Osteocyte (in vitro differentiated cells): ENCODE measurements at regions not wholly inside any gene's neighbourhood (a gene's known extent, or its start where the extent isn't known, plus 50 kb on each side); places are given as distances from the start of the nearest gene placed in this dataset.

Experiments
- DNase-seq: peaks from one replicate; pipeline ENCODE4 v3.0.0; 2021; ENCODE audit warnings: mixed read lengths; ENCODE audit not compliant: unreplicated experiment; ENCODE audit errors: extremely low spot score
- H3K27ac Mint-ChIP-seq: one replicate; pipeline ENCODE4 v1.8.0; 2021; ENCODE audit warnings: mild to moderate bottlenecking, mixed read lengths; ENCODE audit not compliant: unreplicated experiment
- H3K27me3 Mint-ChIP-seq: one replicate; pipeline ENCODE4 v1.8.0; 2021; ENCODE audit warnings: mixed read lengths; ENCODE audit not compliant: unreplicated experiment
- H3K36me3 Mint-ChIP-seq: one replicate; pipeline ENCODE4 v1.8.0; 2021; ENCODE audit warnings: mixed read lengths; ENCODE audit not compliant: unreplicated experiment
- H3K4me1 Mint-ChIP-seq: one replicate; pipeline ENCODE4 v1.8.0; 2021; ENCODE audit warnings: mixed read lengths; ENCODE audit not compliant: unreplicated experiment
- H3K4me3 Mint-ChIP-seq: one replicate; pipeline ENCODE4 v1.8.0; 2021; ENCODE audit warnings: mild to moderate bottlenecking, moderate library complexity, mixed read lengths; ENCODE audit not compliant: unreplicated experiment
- H3K9me3 Mint-ChIP-seq: one replicate; pipeline ENCODE4 v1.8.0; 2021; ENCODE audit warnings: mixed read lengths; ENCODE audit not compliant: unreplicated experiment
- TF ChIP-seq, protein P1 (sequence below): fragments of 200-600 bp; sonication (generic); IDR thresholded peaks from 2 replicates; pipeline ENCODE4 v1.5.0; 2021; ENCODE audit warnings: antibody characterized with exemption, mild to moderate bottlenecking, moderate library complexity

DNA sequence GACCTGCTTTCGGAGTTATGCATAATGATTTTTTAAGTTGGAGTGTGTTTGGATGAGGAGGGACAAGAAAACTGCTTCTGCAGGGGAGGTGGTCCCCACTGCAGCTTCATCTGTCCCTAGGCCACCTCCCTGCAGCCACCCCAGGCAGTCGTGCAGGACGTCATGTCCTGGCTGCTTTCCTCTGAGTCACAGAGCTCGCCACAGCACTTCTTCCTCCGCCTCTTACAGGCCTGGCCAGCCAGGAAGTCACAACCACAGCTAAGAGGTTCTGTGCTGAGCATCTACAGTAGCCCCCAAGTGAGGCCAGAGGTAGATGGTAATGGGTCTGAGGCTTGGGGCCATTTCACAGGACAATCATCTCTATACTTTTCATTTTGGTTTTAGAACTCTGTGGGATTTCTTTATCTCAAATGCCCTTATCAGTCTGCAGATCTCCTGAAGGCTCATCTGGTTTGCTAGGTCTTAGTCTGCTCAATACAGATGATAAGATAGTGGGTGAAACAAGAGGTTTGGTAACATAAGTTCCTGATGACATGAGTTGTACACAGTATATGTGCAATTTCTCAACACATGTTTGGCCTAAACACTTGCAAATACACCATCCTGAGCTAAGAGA, 106.4 kb downstream of the ARF6 start:
- DNase-seq: no peak
- peaks cover 54% of the 10 kb centered on the region for H3K4me1 Mint-ChIP-seq
- TF ChIP-seq, protein P1, sequence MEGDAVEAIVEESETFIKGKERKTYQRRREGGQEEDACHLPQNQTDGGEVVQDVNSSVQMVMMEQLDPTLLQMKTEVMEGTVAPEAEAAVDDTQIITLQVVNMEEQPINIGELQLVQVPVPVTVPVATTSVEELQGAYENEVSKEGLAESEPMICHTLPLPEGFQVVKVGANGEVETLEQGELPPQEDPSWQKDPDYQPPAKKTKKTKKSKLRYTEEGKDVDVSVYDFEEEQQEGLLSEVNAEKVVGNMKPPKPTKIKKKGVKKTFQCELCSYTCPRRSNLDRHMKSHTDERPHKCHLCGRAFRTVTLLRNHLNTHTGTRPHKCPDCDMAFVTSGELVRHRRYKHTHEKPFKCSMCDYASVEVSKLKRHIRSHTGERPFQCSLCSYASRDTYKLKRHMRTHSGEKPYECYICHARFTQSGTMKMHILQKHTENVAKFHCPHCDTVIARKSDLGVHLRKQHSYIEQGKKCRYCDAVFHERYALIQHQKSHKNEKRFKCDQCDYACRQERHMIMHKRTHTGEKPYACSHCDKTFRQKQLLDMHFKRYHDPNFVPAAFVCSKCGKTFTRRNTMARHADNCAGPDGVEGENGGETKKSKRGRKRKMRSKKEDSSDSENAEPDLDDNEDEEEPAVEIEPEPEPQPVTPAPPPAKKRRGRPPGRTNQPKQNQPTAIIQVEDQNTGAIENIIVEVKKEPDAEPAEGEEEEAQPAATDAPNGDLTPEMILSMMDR: no peak
- H3K4me3 Mint-ChIP-seq: no peak overlapping the region
- no peaks in the 10 kb centered on the region for H3K36me3 Mint-ChIP-seq
- H3K9me3 Mint-ChIP-seq: no peaks in the 10 kb centered on the region
- H3K27ac Mint-ChIP-seq: peak overlapping the region; percentile 97
- H3K27me3 Mint-ChIP-seq: no peaks in the 10 kb centered on the region

DNA sequence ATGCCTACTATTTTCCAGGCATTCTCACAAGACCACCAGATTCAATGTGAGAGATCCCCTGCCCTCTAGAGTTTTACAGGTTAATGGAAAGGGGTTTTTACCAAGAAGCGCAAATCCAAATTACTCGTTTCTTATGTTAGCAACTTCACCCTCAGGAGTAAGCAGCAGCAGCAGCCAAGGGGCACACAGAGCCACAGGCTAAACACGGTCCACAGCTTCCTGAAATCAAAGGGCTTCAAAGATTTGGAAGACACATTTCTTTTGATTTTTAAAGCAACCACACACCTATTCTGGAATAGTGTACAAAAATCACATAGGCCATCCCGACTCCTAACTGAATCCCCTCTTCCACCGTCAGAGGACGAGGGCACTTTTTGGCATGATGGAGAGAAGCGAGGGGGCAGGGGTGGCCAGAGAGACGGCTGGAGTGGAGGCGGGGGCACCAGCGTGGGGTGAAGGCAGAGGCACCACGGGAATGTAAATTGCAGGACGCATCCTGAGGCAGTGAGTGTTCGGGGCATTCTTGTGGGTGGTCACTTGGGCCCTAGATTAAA, 107.0 kb downstream of the ARF6 start:
- Mint-ChIP-seq H3K27ac (peak overlapping the region; percentile 97), H3K36me3 (no peaks in the 10 kb centered on the region), H3K4me1 (peaks cover 54% of the 10 kb centered on the region), H3K9me3 (no peaks in the 10 kb centered on the region), H3K27me3 (no peaks in the 10 kb centered on the region), H3K4me3 (peak overlapping the region; percentile 46)
- DNase-seq: no peak
- TF ChIP-seq, protein P1: no peak

DNA sequence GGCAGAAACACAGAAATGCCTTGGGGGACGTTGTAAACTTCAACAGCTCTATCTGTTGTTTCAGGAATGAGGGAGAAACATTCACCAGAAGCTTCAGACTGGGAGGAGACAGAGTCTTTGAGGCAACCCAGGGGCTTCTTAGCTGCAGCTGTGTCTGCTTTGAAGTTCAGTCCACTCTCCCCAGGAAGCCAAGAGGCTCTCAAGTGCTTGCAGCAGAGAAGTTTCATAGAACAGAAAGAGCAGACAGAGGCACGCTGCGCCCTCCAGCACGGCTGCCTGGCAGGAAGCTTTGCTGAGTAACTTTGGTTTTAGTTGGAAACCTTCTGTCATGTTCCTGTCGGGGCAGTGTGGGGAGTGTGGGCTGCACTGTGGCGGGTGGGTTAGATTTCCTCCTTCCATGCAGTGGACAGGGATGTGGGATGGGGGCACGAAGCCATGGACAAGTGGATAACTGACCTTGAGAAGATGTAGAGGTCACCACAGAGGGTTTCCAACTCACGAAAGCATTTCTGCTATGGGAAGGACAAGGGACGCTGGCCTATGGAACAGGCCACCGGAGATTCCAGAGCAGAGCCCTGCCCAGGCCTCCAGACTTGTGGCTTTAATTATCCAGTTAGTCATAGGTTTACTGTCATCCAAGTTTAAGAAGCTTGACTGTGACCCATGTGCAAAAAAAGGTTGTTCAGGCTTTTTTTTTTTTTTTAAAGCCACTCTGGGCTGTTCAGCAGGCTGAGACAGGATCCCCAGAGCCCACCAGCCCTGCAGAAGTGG, 107.7 kb downstream of the ARF6 start:
- H3K27ac Mint-ChIP-seq: peak overlapping the region; percentile 97
- no peaks in the 10 kb centered on the region for H3K36me3 Mint-ChIP-seq
- DNase-seq: peak; percentile 89
- peaks cover 49% of the 10 kb centered on the region for H3K4me1 Mint-ChIP-seq
- H3K4me3 Mint-ChIP-seq: peak overlapping the region; percentile 46
- no peaks in the 10 kb centered on the region for H3K9me3 Mint-ChIP-seq
- H3K27me3 Mint-ChIP-seq: no peaks in the 10 kb centered on the region
- TF ChIP-seq, protein P1: no peak

DNA sequence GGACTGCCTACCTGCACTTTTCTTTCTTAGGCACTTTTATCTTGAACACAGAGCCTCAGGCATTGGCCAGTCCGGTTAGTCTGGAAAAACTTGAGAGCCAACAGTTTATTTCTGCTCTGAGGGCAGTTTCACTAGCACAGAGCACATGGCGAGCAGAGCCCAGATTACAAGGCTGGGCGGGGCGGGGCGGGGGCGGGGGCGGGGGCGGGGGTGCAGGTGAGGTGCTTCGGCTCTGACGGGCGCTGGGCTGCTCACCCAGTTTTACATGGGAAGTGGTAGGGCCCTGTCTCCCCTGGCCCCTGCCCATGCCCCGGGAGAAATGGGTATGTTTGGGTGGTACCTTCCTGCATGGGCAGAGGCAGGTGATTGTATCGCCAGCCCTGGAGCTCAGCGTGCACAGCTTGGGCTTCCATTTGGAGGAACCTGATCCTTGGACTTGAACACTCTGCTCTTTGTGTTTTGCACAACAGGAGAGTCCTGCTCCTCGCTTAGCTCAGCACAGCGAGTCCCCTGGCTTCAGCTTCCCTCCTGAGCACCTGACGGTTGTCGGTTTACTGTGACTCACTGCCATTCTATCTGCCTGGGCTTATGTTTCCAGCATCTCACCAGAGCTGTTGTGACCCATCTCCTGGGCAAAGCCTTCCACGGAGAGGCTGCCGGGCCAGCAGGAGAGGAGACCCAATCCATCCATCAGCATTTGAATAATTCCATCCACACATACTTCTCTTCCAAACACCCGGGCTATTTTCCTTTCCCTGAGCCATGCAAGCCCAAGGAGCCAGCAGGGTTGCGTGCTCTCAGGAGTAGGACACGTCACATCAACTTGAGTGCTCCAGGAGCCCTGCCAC, 108.5 kb downstream of the ARF6 start:
- Mint-ChIP-seq H3K9me3 (no peaks in the 10 kb centered on the region), H3K4me3 (peak overlapping the region; percentile 59), H3K4me1 (peaks cover 49% of the 10 kb centered on the region), H3K27me3 (no peaks in the 10 kb centered on the region), H3K36me3 (no peaks in the 10 kb centered on the region), H3K27ac (peak overlapping the region; percentile 97)
- TF ChIP-seq, protein P1: no peak
- no peak for DNase-seq
